ENCODE measurements at regions not wholly inside any gene's neighbourhood (a gene's known extent, or its start where the extent isn't known, plus 50 kb on each side); places are given as distances from the start of the nearest gene placed in this dataset.

GRCh38 chr1:232271991-232272589 lies 357.8 kb downstream of the SIPA1L2 start:
- H3K9ac ChIP-seq (ENCODE audit: low read depth in 1 of 2, low read length in 2 of 2): no peak overlapping the region
- no peak overlapping the region for H3K27ac ChIP-seq (ENCODE audit: low read depth, low read length)
- H3K27me3 ChIP-seq (ENCODE audit: control insufficient read depth in 1 of 2, insufficient read depth in 2 of 2, low read length in 2 of 2): no peaks in the 10 kb centered on the region
- no peaks in the 10 kb centered on the region for H3K9me3 ChIP-seq (ENCODE audit: control insufficient read depth in 1 of 2, low read length in 2 of 2)
- no peak overlapping the region for H3K4me3 ChIP-seq (ENCODE audit: low read depth in 1 of 2, low read length in 2 of 2)
- H3K4me1 ChIP-seq (ENCODE audit: control insufficient read depth in 1 of 2, insufficient read depth in 2 of 2, low read length in 2 of 2): peaks cover 0 to 14% of the 10 kb centered on the region in 2 donors
- no peaks in the 10 kb centered on the region for H3K36me3 ChIP-seq (ENCODE audit: control insufficient read depth in 1 of 2, insufficient read depth in 2 of 2, low read length in 2 of 2)

- no peak overlapping the region for H3K4me3 ChIP-seq (ENCODE audit: low read depth in 1 of 2, low read length in 2 of 2)
- H3K27me3 ChIP-seq (ENCODE audit: control insufficient read depth in 1 of 2, insufficient read depth in 2 of 2, low read length in 2 of 2): no peaks in the 10 kb centered on the region
- H3K9me3 ChIP-seq (ENCODE audit: control insufficient read depth in 1 of 2, low read length in 2 of 2): no peaks in the 10 kb centered on the region
- H3K4me1 ChIP-seq (ENCODE audit: control insufficient read depth in 1 of 2, insufficient read depth in 2 of 2, low read length in 2 of 2): peaks cover 0 to 10% of the 10 kb centered on the region in 2 donors
- H3K36me3 ChIP-seq (ENCODE audit: control insufficient read depth in 1 of 2, insufficient read depth in 2 of 2, low read length in 2 of 2): no peaks in the 10 kb centered on the region
- H3K27ac ChIP-seq (ENCODE audit: low read depth, low read length): no peak overlapping the region
- no peak overlapping the region for H3K9ac ChIP-seq (ENCODE audit: low read depth in 1 of 2, low read length in 2 of 2)
Measured at GRCh38 chr1:232271299-232271698, 358.6 kb downstream of the SIPA1L2 start.

GRCh38 chr1:232269988-232270387 lies 359.9 kb downstream of the SIPA1L2 start:
- H3K9me3 ChIP-seq (ENCODE audit: control insufficient read depth in 1 of 2, low read length in 2 of 2): no peaks in the 10 kb centered on the region
- no peak overlapping the region for H3K9ac ChIP-seq (ENCODE audit: low read depth in 1 of 2, low read length in 2 of 2)
- peaks cover 0 to 7% of the 10 kb centered on the region in 2 donors for H3K4me1 ChIP-seq (ENCODE audit: control insufficient read depth in 1 of 2, insufficient read depth in 2 of 2, low read length in 2 of 2)
- no peak overlapping the region for H3K4me3 ChIP-seq (ENCODE audit: low read depth in 1 of 2, low read length in 2 of 2)
- no peaks in the 10 kb centered on the region for H3K36me3 ChIP-seq (ENCODE audit: control insufficient read depth in 1 of 2, insufficient read depth in 2 of 2, low read length in 2 of 2)
- no peaks in the 10 kb centered on the region for H3K27me3 ChIP-seq (ENCODE audit: control insufficient read depth in 1 of 2, insufficient read depth in 2 of 2, low read length in 2 of 2)
- H3K27ac ChIP-seq (ENCODE audit: low read depth, low read length): no peak overlapping the region

GRCh38 chr1:232267837-232268598 lies 361.9 kb downstream of the SIPA1L2 start:
- Histone ChIP-seq H3K27me3 (ENCODE audit: control insufficient read depth in 1 of 2, insufficient read depth in 2 of 2, low read length in 2 of 2) (no peaks in the 10 kb centered on the region), H3K27ac (ENCODE audit: low read depth, low read length) (no peak overlapping the region)

GRCh38 chr1:232267092-232267836 lies 362.7 kb downstream of the SIPA1L2 start:
- Histone ChIP-seq H3K9me3 (ENCODE audit: control insufficient read depth in 1 of 2, low read length in 2 of 2) (no peaks in the 10 kb centered on the region), H3K36me3 (ENCODE audit: control insufficient read depth in 1 of 2, insufficient read depth in 2 of 2, low read length in 2 of 2) (no peaks in the 10 kb centered on the region), H3K27me3 (ENCODE audit: control insufficient read depth in 1 of 2, insufficient read depth in 2 of 2, low read length in 2 of 2) (no peaks in the 10 kb centered on the region), H3K4me3 (ENCODE audit: low read depth in 1 of 2, low read length in 2 of 2) (no peak overlapping the region), H3K9ac (ENCODE audit: low read depth in 1 of 2, low read length in 2 of 2) (no peak overlapping the region), H3K4me1 (ENCODE audit: control insufficient read depth in 1 of 2, insufficient read depth in 2 of 2, low read length in 2 of 2) (no peaks in the 10 kb centered on the region), H3K27ac (ENCODE audit: low read depth, low read length) (no peak overlapping the region)

More at GRCh38 chr1:232267837-232268598, 361.9 kb downstream of the SIPA1L2 start:
- H3K9me3 ChIP-seq (ENCODE audit: control insufficient read depth in 1 of 2, low read length in 2 of 2): no peaks in the 10 kb centered on the region
- H3K36me3 ChIP-seq (ENCODE audit: control insufficient read depth in 1 of 2, insufficient read depth in 2 of 2, low read length in 2 of 2): no peaks in the 10 kb centered on the region
- H3K4me3 ChIP-seq (ENCODE audit: low read depth in 1 of 2, low read length in 2 of 2): no peak overlapping the region
- no peaks in the 10 kb centered on the region for H3K4me1 ChIP-seq (ENCODE audit: control insufficient read depth in 1 of 2, insufficient read depth in 2 of 2, low read length in 2 of 2)
- H3K9ac ChIP-seq (ENCODE audit: low read depth in 1 of 2, low read length in 2 of 2): no peak overlapping the region

GRCh38 chr1:232263452-232263851 lies 366.5 kb downstream of the SIPA1L2 start:
- Histone ChIP-seq H3K36me3 (ENCODE audit: control insufficient read depth in 1 of 2, insufficient read depth in 2 of 2, low read length in 2 of 2) (no peaks in the 10 kb centered on the region), H3K9ac (ENCODE audit: low read depth in 1 of 2, low read length in 2 of 2) (no peak overlapping the region), H3K4me3 (ENCODE audit: low read depth in 1 of 2, low read length in 2 of 2) (no peak overlapping the region), H3K27me3 (ENCODE audit: control insufficient read depth in 1 of 2, insufficient read depth in 2 of 2, low read length in 2 of 2) (no peaks in the 10 kb centered on the region), H3K4me1 (ENCODE audit: control insufficient read depth in 1 of 2, insufficient read depth in 2 of 2, low read length in 2 of 2) (no peaks in the 10 kb centered on the region), H3K9me3 (ENCODE audit: control insufficient read depth in 1 of 2, low read length in 2 of 2) (no peaks in the 10 kb centered on the region), H3K27ac (ENCODE audit: low read depth, low read length) (no peak overlapping the region)

GRCh38 chr1:232262991-232263390 lies 366.9 kb downstream of the SIPA1L2 start:
- no peak overlapping the region for H3K9ac ChIP-seq (ENCODE audit: low read depth in 1 of 2, low read length in 2 of 2)
- H3K4me1 ChIP-seq (ENCODE audit: control insufficient read depth in 1 of 2, insufficient read depth in 2 of 2, low read length in 2 of 2): no peaks in the 10 kb centered on the region
- no peak overlapping the region for H3K27ac ChIP-seq (ENCODE audit: low read depth, low read length)
- H3K4me3 ChIP-seq (ENCODE audit: low read depth in 1 of 2, low read length in 2 of 2): no peak overlapping the region
- no peaks in the 10 kb centered on the region for H3K36me3 ChIP-seq (ENCODE audit: control insufficient read depth in 1 of 2, insufficient read depth in 2 of 2, low read length in 2 of 2)
- H3K9me3 ChIP-seq (ENCODE audit: control insufficient read depth in 1 of 2, low read length in 2 of 2): no peaks in the 10 kb centered on the region
- H3K27me3 ChIP-seq (ENCODE audit: control insufficient read depth in 1 of 2, insufficient read depth in 2 of 2, low read length in 2 of 2): no peaks in the 10 kb centered on the region

GRCh38 chr1:232260861-232261260 lies 369.1 kb downstream of the SIPA1L2 start:
- Histone ChIP-seq H3K27me3 (ENCODE audit: control insufficient read depth in 1 of 2, insufficient read depth in 2 of 2, low read length in 2 of 2) (no peaks in the 10 kb centered on the region), H3K4me3 (ENCODE audit: low read depth in 1 of 2, low read length in 2 of 2) (no peak overlapping the region), H3K9ac (ENCODE audit: low read depth in 1 of 2, low read length in 2 of 2) (no peak overlapping the region), H3K4me1 (ENCODE audit: control insufficient read depth in 1 of 2, insufficient read depth in 2 of 2, low read length in 2 of 2) (no peaks in the 10 kb centered on the region), H3K9me3 (ENCODE audit: control insufficient read depth in 1 of 2, low read length in 2 of 2) (no peaks in the 10 kb centered on the region), H3K27ac (ENCODE audit: low read depth, low read length) (no peak overlapping the region), H3K36me3 (ENCODE audit: control insufficient read depth in 1 of 2, insufficient read depth in 2 of 2, low read length in 2 of 2) (no peaks in the 10 kb centered on the region)

GRCh38 chr1:232260045-232260444 lies 369.9 kb downstream of the SIPA1L2 start:
- H3K9ac ChIP-seq (ENCODE audit: low read depth in 1 of 2, low read length in 2 of 2): no peak overlapping the region
- no peaks in the 10 kb centered on the region for H3K36me3 ChIP-seq (ENCODE audit: control insufficient read depth in 1 of 2, insufficient read depth in 2 of 2, low read length in 2 of 2)
- no peaks in the 10 kb centered on the region for H3K27me3 ChIP-seq (ENCODE audit: control insufficient read depth in 1 of 2, insufficient read depth in 2 of 2, low read length in 2 of 2)
- no peak overlapping the region for H3K4me3 ChIP-seq (ENCODE audit: low read depth in 1 of 2, low read length in 2 of 2)
- no peak overlapping the region for H3K27ac ChIP-seq (ENCODE audit: low read depth, low read length)
- no peaks in the 10 kb centered on the region for H3K4me1 ChIP-seq (ENCODE audit: control insufficient read depth in 1 of 2, insufficient read depth in 2 of 2, low read length in 2 of 2)
- no peaks in the 10 kb centered on the region for H3K9me3 ChIP-seq (ENCODE audit: control insufficient read depth in 1 of 2, low read length in 2 of 2)

GRCh38 chr1:232259333-232259732 lies 370.6 kb downstream of the SIPA1L2 start:
- no peak overlapping the region for H3K27ac ChIP-seq (ENCODE audit: low read depth, low read length)
- no peaks in the 10 kb centered on the region for H3K36me3 ChIP-seq (ENCODE audit: control insufficient read depth in 1 of 2, insufficient read depth in 2 of 2, low read length in 2 of 2)
- H3K9me3 ChIP-seq (ENCODE audit: control insufficient read depth in 1 of 2, low read length in 2 of 2): no peaks in the 10 kb centered on the region
- H3K4me1 ChIP-seq (ENCODE audit: control insufficient read depth in 1 of 2, insufficient read depth in 2 of 2, low read length in 2 of 2): no peaks in the 10 kb centered on the region
- no peak overlapping the region for H3K9ac ChIP-seq (ENCODE audit: low read depth in 1 of 2, low read length in 2 of 2)
- H3K4me3 ChIP-seq (ENCODE audit: low read depth in 1 of 2, low read length in 2 of 2): no peak overlapping the region
- no peaks in the 10 kb centered on the region for H3K27me3 ChIP-seq (ENCODE audit: control insufficient read depth in 1 of 2, insufficient read depth in 2 of 2, low read length in 2 of 2)
